ENCODE measurements at regions not wholly inside any gene's neighbourhood (a gene's known extent, or its start where the extent isn't known, plus 50 kb on each side); places are given as distances from the start of the nearest gene placed in this dataset.

- H3K4me3 ChIP-seq (ENCODE audit: low read depth, low read length) = no peak overlapping the region
- TF ChIP-seq, protein P1, sequence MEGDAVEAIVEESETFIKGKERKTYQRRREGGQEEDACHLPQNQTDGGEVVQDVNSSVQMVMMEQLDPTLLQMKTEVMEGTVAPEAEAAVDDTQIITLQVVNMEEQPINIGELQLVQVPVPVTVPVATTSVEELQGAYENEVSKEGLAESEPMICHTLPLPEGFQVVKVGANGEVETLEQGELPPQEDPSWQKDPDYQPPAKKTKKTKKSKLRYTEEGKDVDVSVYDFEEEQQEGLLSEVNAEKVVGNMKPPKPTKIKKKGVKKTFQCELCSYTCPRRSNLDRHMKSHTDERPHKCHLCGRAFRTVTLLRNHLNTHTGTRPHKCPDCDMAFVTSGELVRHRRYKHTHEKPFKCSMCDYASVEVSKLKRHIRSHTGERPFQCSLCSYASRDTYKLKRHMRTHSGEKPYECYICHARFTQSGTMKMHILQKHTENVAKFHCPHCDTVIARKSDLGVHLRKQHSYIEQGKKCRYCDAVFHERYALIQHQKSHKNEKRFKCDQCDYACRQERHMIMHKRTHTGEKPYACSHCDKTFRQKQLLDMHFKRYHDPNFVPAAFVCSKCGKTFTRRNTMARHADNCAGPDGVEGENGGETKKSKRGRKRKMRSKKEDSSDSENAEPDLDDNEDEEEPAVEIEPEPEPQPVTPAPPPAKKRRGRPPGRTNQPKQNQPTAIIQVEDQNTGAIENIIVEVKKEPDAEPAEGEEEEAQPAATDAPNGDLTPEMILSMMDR (IDR thresholded peaks at IDR 0.05; ENCODE audit: low read depth, low read length) = no peak
- in situ Hi-C loops (cut with HindIII; ENCODE audit: low sequenced_read_pairs) = no loop called here
- DNase-seq (ENCODE audit: low read depth, low spot score) = no peak
Observed at GRCh38 chr14:48401321-48401720, 725.9 kb upstream of the MDGA2 start.

- TF ChIP-seq, protein P1 (IDR thresholded peaks at IDR 0.05; ENCODE audit: low read depth, low read length) = peak; percentile 66
- H3K4me3 ChIP-seq (ENCODE audit: low read depth, low read length) = no peak overlapping the region
- in situ Hi-C loops (cut with HindIII; ENCODE audit: low sequenced_read_pairs) = no loop called here
- DNase-seq (ENCODE audit: low read depth, low spot score) = peak; percentile 36
Observed at GRCh38 chr14:48398675-48399282, 723.4 kb upstream of the MDGA2 start.

DNA sequence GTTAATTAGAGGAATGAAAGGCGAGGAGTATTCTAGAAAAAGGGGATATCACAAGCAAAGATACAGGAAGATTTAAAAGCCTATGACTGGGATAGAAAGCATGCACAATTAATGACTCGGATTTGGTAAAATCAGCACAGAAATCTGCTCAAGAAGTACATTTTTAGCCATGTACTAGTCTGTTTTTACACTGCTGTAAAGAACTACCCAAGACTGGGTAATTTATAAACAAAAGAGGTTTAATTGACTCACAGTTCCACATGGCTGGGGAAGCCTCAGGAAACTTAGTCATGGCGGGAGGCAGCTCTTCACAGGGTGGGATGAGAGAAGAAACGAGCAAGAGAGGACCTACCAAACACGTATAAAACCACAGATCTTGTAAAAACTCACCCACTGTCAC is 716.3 kb upstream of the MDGA2 start:
- peak; percentile 2 for DNase-seq (ENCODE audit: low read depth, low spot score)
- TF ChIP-seq, protein P1 (IDR thresholded peaks at IDR 0.05; ENCODE audit: low read depth, low read length) = no peak
- H3K4me3 ChIP-seq (ENCODE audit: low read depth, low read length) = no peak overlapping the region
- in situ Hi-C loops (cut with HindIII; ENCODE audit: low sequenced_read_pairs) = no loop called here

DNA sequence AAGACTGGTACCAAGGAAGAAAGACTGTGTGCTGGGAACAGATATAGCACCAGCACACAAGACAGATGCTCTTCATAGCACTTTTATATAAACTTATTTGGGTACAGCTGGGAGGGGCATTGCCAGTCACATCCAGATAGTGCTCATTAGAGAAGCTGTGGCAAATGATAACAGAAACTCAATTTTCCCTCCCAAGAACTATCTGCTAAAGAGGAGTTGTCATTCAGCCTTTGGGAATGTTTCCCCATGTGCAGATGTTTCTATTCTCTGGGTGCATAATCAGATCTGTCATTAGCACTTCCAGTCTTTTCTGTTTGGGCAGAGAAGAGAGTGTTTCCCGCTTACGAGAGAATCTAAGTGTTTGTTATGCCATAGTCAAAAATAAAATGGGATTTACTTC is 714.9 kb upstream of the MDGA2 start:
- no peak for DNase-seq (ENCODE audit: low read depth, low spot score)
- H3K4me3 ChIP-seq (ENCODE audit: low read depth, low read length) = no peak overlapping the region
- in situ Hi-C loops (cut with HindIII; ENCODE audit: low sequenced_read_pairs) = no loop called here
- TF ChIP-seq, protein P1 (IDR thresholded peaks at IDR 0.05; ENCODE audit: low read depth, low read length) = no peak

- no peak overlapping the region for H3K4me3 ChIP-seq (ENCODE audit: low read depth, low read length)
- in situ Hi-C loops (cut with HindIII; ENCODE audit: low sequenced_read_pairs) = no loop called here
- no peak for DNase-seq (ENCODE audit: low read depth, low spot score)
- TF ChIP-seq, protein P1 (IDR thresholded peaks at IDR 0.05; ENCODE audit: low read depth, low read length) = no peak
Observed at GRCh38 chr14:48384821-48385220, 709.4 kb upstream of the MDGA2 start.

GRCh38 chr14:48382961-48383360 is 707.6 kb upstream of the MDGA2 start:
- H3K4me3 ChIP-seq (ENCODE audit: low read depth, low read length) = no peak overlapping the region
- in situ Hi-C loops (cut with HindIII; ENCODE audit: low sequenced_read_pairs) = no loop called here
- TF ChIP-seq, protein P1 (IDR thresholded peaks at IDR 0.05; ENCODE audit: low read depth, low read length) = no peak
- DNase-seq (ENCODE audit: low read depth, low spot score) = no peak
